ENCODE measurements at regions not wholly inside any gene's neighbourhood (a gene's known extent, or its start where the extent isn't known, plus 50 kb on each side); places are given as distances from the start of the nearest gene placed in this dataset.
"Not testable (repeated sequence)": the region's sequence is repeated elsewhere in the genome, so short reads cannot be mapped to it uniquely, and the experiment has no call there.

DNA sequence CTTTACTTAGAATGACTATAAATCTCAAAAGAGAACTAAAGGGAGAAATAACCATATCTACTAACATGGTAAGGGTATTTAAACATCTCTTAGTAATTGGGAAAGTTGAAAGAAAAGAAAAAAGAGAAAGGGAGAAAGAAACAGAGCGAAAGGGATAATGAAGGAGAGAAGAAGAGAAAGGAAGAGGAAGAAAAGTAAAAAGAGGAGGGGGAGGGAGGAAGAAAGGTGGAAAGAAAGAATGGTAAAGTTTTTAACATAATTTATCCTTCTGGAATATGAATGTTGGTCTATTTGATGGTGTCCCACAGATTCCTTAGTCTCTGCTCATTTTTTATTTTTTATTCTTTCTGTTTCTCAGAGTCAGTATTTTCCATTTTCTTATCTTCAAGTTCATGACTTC, 202.7 kb downstream of the ZNF92 start:
- TF ChIP-seq, protein P1, sequence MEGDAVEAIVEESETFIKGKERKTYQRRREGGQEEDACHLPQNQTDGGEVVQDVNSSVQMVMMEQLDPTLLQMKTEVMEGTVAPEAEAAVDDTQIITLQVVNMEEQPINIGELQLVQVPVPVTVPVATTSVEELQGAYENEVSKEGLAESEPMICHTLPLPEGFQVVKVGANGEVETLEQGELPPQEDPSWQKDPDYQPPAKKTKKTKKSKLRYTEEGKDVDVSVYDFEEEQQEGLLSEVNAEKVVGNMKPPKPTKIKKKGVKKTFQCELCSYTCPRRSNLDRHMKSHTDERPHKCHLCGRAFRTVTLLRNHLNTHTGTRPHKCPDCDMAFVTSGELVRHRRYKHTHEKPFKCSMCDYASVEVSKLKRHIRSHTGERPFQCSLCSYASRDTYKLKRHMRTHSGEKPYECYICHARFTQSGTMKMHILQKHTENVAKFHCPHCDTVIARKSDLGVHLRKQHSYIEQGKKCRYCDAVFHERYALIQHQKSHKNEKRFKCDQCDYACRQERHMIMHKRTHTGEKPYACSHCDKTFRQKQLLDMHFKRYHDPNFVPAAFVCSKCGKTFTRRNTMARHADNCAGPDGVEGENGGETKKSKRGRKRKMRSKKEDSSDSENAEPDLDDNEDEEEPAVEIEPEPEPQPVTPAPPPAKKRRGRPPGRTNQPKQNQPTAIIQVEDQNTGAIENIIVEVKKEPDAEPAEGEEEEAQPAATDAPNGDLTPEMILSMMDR (IDR thresholded peaks at IDR 0.05): not testable (repeated sequence)
- TF ChIP-seq POLR2AphosphoS5 (IDR thresholded peaks at IDR 0.05; ENCODE audit: low read depth, low read length): not testable (repeated sequence)
